HEK293T (cell line): ENCODE measurements at regions not wholly inside any gene's neighbourhood (a gene's known extent, or its start where the extent isn't known, plus 50 kb on each side); places are given as distances from the start of the nearest gene placed in this dataset.

Experiments used
- BHLHE40 ChIP-seq: fragments of 450-650 bp; IDR thresholded peaks from 2 replicates; pipeline ENCODE4 v1.6.1; 2016; ENCODE audit warnings: mild to moderate bottlenecking, moderate library complexity, borderline replicate concordance
- CTBP1 ChIP-seq: fragments of 450-650 bp; IDR thresholded peaks from 2 replicates; pipeline ENCODE4 v1.6.1; 2016; ENCODE audit warnings: borderline replicate concordance
- FOXM1 ChIP-seq: fragments of 450-650 bp; IDR thresholded peaks from 2 replicates; pipeline ENCODE4 v1.6.1; 2017; ENCODE audit warnings: mild to moderate bottlenecking, borderline replicate concordance
- NFRKB ChIP-seq: fragments of 450-650 bp; IDR thresholded peaks from 2 replicates; pipeline ENCODE4 v1.6.1; 2016; ENCODE audit warnings: mild to moderate bottlenecking, moderate library complexity
- SP1 ChIP-seq: fragments of 450-650 bp; IDR thresholded peaks from 2 replicates; pipeline ENCODE4 v1.6.1; 2017

- TF ChIP-seq FOXM1, result no peak
- no peak for TF ChIP-seq SP1
- TF ChIP-seq CTBP1, result no peak
- TF ChIP-seq BHLHE40, result no peak
- TF ChIP-seq NFRKB, result no peak
These were observed 125.6 kb downstream of the URB2 start for GRCh38 chr1:229751610-229752009.
